ENCODE measurements at regions not wholly inside any gene's neighbourhood (a gene's known extent, or its start where the extent isn't known, plus 50 kb on each side); places are given as distances from the start of the nearest gene placed in this dataset.

DNA sequence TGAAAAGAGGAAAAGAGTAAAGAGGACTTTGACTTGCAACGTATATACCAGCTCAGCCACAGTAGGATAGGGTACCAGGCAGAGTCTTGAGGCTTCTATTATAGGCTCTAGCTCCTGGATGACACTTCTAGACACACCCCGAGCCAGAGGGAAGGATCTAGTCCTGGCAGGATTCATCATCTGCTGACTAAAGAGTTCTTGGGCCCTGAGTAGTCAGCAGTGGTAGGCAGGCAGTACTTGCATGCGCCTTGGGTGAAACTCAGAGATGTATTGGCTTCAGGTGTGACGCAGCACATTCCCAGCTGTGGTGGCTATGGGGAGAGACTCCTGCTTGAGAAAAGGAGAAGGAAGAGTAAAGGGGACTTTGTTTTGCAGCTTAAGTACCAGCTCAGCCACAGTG is 162.3 kb upstream of the APP start:
- no peak for TF ChIP-seq CTCF (conservative IDR thresholded peaks at IDR 0.05; ENCODE audit: low read depth, low read length)
- DNase-seq (ENCODE audit: low read depth), result no peak
- no peak overlapping the region for H3K4me3 ChIP-seq (ENCODE audit: low read length)

DNA sequence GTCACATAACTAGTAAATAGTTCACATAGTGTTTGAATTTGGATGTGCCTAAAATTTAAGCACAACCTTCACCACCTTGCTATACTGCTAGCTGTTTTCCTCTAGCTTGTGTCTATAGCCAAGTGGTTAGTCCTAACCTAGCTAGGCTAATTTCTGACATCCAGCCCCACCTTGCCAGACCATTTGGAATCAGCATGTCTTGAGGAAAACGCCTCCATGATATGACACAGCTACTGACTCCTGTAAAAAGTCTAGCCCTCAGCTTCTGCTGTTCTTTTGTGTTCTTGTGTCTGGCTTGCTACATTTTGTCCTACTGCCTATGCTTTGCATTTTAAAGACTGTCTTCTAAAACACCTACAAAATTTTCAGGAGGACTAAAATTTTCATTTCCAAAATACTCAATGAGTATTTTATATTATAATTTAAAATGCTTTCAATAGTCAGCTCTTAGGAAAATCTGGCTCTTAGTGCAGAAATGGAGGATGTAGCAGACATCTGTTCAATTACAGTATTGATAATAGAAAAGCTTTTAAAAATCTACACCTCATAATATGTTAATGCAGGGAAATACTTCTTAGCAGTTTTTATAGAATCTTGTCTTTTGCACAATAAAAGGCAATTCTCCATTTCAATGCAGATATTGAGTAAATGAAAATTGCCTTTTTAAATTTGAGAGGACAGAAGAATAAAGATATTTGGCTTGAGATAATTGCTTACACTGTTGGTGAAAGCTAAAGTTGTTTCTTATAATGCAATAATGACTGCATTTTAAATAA is 160.8 kb upstream of the APP start:
- no peak for TF ChIP-seq CTCF (conservative IDR thresholded peaks at IDR 0.05; ENCODE audit: low read depth, low read length)
- H3K4me3 ChIP-seq (ENCODE audit: low read length), result no peak overlapping the region
- DNase-seq (ENCODE audit: low read depth), result no peak

DNA sequence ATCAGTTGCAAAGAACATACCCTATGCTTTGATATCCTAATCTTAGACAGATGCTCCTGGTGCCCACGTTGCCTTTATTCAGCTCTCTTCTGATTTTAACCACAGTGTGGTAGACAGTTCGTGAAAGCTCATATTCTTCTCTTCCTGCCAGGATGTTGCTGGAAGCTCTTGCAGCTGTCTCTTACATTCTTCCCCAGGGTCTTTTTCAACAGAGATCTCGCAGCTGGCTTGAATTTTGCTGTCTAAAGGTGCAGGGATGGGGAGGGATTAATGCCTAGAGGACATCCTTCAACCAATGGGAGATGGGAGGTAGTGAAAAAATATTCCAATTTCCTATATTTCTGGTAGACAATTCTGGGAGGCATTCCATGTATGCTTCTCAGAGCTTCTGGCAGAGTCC is 150.0 kb upstream of the APP start:
- no peak for DNase-seq (ENCODE audit: low read depth)

GRCh38 chr21:26307640-26308039 is 137.1 kb upstream of the APP start:
- H3K4me3 ChIP-seq (ENCODE audit: low read length), result no peak overlapping the region
- no peak for DNase-seq (ENCODE audit: low read depth)
- TF ChIP-seq CTCF (conservative IDR thresholded peaks at IDR 0.05; ENCODE audit: low read depth, low read length), result no peak

More for the DNA sequence above, 150.0 kb upstream of the APP start:
- TF ChIP-seq CTCF (conservative IDR thresholded peaks at IDR 0.05; ENCODE audit: low read depth, low read length), result no peak
- no peak overlapping the region for H3K4me3 ChIP-seq (ENCODE audit: low read length)

GRCh38 chr21:26297851-26298250 is 127.3 kb upstream of the APP start:
- no peak for DNase-seq (ENCODE audit: low read depth)
- no peak for TF ChIP-seq CTCF (conservative IDR thresholded peaks at IDR 0.05; ENCODE audit: low read depth, low read length)
- no peak overlapping the region for H3K4me3 ChIP-seq (ENCODE audit: low read length)

DNA sequence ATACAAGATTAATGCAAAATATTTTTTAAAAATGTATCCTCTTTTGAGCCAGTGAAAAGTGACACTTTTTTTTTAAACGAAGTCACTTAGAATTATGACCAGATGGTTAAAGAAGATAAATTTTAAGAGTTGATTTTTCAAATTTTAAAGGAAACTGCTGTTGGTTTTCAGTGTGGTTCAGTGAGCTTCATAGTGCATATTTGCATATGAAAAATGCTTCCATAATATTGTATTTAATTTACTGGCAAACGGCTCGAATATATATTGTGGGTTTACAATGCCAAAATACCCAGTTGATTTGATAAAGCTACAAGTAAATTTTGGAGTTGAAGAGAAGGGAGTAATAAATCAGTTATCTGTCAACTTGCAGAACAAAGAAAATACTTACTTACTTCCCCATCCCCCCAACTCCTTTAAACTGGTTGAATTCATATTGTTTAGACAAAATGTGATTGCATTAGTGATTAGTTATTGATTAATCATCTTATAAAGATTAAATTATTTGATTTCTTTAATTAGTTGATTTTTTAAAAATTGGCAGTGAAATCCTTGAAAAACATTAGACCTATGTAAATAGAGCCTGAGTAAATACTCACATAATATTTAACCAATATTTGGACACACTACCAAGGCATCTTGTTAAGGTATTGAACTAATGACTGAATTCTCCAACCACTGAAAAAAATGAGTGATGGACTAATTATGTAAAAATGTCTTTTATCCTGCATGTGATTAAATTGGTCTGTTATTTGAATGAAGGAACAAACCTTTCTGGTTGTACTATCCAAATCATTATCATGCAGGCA is 122.8 kb upstream of the APP start:
- TF ChIP-seq CTCF (conservative IDR thresholded peaks at IDR 0.05; ENCODE audit: low read depth, low read length), result no peak
- no peak overlapping the region for H3K4me3 ChIP-seq (ENCODE audit: low read length)
- no peak for DNase-seq (ENCODE audit: low read depth)

All from retinal pigment epithelial cell (primary cell).